ENCODE measurements at regions not wholly inside any gene's neighbourhood (a gene's known extent, or its start where the extent isn't known, plus 50 kb on each side); places are given as distances from the start of the nearest gene placed in this dataset.
"Not testable (repeated sequence)": the region's sequence is repeated elsewhere in the genome, so short reads cannot be mapped to it uniquely, and the experiment has no call there.

- DNase-seq (ENCODE audit: low read depth in 3 of 3): no peak
Observed at GRCh38 chr4:130067419-130067818, 971.5 kb downstream of the C4orf33 start.

- DNase-seq (ENCODE audit: low read depth in 3 of 3): no peak
Observed at GRCh38 chr4:130068072-130068471, 972.1 kb downstream of the C4orf33 start.

- no peak for DNase-seq (ENCODE audit: low read depth in 3 of 3)
Observed at GRCh38 chr4:130071746-130072145, 975.8 kb downstream of the C4orf33 start.

DNA sequence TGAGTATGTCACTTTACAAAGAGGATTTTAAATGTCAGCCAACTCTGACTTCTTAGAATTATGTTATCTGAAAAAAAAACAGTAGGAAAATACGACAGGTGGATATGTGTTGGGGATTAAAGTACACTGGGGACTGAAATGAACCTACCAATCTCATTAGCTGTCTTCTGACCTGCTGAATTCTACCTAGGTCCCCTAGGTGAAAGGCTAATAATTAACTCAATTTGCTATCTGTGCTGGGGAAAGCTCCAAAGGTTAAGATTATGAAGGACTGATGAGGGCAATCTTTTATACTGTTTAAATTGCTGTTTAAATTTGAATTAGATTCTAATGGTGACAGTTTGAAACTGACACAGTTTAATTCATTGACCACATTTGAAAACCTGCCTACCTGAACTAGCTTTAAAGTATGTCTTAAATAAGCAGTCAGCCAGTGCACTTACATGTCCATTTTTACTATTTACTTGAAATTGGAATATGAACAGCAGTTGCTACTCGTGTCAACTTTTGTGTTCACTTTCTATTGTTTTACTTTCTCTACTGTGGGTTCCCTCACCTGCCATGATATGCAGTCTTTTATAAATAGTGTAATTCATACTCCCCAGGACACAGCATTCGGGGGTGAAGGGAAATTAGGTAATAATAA is 977.3 kb downstream of the C4orf33 start:
- no peak for DNase-seq (ENCODE audit: low read depth in 3 of 3)

- DNase-seq (ENCODE audit: low read depth in 3 of 3): no peak
Observed at GRCh38 chr4:130074096-130074495, 978.1 kb downstream of the C4orf33 start.

GRCh38 chr4:130077275-130077674 is 981.3 kb downstream of the C4orf33 start:
- no peak for DNase-seq (ENCODE audit: low read depth in 3 of 3)

DNA sequence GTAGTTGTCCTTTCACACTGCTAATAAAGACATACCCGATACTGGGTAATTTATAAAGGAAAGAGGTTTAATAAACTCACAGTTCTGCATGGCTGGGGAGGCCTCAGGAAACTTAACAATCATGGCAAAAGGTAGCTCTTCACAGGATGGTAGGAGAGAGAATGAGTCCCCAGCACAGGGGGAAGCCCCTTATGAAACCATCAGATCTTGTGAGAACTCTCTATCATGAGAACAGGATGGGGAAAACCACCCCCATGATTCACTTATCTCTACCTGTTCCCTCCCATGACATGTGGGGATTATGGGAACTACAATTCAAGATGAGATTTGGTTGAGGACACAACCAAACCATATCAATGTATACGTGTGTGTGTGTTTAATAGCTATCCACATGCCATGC is 983.1 kb downstream of the C4orf33 start:
- DNase-seq (ENCODE audit: low read depth in 3 of 3): not testable (repeated sequence)

GRCh38 chr4:130080872-130081451 is 985.0 kb downstream of the C4orf33 start:
- no peak for DNase-seq (ENCODE audit: low read depth in 3 of 3)

- no peak for DNase-seq (ENCODE audit: low read depth in 3 of 3)
Observed at GRCh38 chr4:130090427-130090826, 994.5 kb downstream of the C4orf33 start.

DNA sequence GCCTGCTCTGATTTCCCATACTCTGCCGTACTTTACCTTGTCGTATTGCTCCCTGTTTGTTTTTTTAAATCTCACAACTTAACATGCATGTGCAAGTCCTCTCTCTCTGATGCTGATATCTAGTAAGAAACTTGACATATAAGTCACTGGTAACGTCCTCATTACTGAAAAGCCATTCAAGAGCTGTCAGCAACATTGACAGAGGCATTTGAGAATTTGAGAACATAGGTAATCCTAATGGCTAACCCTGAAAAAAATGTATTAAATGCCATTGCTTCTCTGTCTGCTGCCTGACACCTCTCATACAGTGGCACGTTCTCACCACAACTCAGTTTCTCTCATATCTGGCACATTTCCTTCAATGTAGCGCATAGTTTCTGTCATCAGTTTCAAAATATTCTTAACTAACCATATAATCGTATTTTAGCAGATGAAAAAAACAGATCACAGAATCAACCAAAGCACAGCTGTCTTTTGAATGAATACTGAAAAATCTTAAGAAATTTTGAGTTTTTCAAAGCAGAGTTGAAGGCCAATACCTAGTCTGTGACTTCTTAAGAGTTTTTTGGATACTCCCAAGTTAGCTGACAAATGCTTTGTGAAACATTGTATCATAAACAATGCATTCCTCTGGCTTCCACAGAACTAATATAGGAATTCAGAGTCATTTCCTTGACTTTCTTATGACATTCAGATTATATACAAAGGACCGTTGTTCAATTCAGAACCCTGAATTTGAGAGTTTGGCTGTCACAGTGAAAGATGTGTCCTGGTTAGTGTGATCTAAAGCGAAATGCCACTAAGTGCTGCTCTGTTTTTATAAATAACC is 996.4 kb downstream of the C4orf33 start:
- DNase-seq (ENCODE audit: low read depth in 3 of 3): no peak

DNA sequence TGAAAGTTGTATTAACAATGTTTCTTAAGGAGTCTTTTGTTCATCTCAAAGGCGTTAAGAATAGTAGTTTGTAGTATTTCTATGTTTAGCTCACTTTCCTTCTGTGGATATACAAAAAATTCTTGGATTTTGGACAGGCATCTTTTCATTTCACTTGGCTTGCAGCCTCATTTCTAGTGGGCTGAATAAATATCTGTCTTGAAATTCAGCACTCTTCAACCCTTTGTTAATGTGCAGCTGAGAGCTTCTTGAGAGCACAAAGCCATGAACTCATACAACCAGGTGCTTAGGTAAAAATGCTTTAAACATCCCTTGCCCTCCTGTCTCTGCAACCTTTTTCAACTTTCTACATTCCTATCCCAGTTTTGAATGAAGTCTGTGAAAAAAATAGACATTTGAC is 1003.2 kb downstream of the C4orf33 start:
- no peak for DNase-seq (ENCODE audit: low read depth in 3 of 3)

DNA sequence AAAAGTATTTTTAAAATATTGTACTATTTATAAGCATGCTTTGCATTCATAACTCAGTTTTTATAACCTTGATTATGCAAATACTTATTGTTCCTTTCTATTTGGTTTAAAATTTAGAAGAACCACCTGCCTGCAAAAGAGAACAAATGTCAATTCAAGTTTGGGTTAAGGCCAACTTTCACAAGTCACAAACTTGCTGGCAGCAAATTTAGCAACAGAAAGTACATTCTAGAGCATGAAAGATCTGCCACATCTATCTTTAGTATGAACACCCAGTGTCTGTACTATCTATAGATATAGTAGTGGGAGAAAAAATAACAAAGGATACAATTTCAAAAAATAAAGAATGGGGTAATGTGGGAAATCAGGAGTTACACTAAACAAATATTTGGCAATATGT is 1014.2 kb downstream of the C4orf33 start:
- DNase-seq (ENCODE audit: low read depth in 3 of 3): no peak

DNA sequence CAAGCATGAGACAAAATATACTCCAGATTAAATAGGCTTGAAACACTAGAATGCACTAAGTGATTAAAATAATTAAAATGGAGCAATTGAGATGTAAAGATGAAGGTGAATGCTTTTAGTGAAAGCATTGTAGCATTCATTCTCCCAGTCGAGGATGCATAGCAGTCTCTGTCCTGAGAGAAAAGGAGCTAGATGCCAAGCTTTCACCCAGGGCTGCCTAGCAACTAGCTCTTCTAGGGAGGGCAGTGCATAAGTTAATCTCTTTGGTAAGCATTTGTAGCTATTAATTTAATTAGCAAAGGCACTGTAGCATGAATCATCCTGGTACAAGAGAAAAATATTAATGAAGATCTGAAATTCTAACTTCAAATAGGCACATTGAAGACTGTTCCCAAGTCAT is 1014.8 kb downstream of the C4orf33 start:
- no peak for DNase-seq (ENCODE audit: low read depth in 3 of 3)

DNA sequence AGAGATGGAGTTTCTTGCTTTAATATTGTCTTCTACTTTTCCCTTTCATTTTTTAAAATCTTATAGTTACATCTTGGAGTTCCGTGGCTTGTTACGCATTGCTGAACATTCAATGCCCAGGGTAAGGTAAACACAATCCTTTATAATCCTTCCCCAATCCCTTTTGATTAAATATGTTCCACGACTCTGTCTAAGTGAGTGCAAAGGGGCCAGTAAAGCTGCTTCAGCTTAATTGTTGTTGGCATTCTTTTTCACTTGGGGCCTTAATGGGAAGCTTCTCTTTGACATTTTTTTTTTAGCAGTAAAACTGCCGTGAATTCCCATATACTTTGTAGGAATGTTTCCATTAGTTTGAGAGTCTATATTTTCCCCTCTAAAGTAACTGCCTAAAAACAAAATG is 1028.1 kb downstream of the C4orf33 start:
- DNase-seq (ENCODE audit: low read depth in 3 of 3): no peak

DNA sequence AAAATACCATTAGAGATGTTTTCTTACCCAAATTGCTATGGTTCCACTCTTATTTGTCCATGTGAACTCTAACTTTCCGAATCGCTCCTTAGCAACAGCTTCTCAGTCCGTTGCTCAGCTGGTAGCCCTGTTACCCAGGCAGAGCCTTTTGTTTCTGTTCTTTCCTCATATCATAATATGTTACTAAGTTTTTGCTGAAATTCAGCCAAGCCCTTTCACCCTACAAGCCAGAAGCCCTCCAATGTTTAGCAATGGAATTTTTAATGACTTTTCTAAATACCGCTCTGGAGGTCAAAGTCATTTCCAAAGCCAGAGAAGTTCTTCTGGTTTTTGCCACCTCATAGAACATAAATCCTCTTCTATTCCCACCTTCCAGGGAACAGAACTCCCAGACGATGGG is 1029.5 kb downstream of the C4orf33 start:
- no peak for DNase-seq (ENCODE audit: low read depth in 3 of 3)

GRCh38 chr4:130127297-130127696 is 1031.3 kb downstream of the C4orf33 start:
- DNase-seq (ENCODE audit: low read depth in 3 of 3): no peak

DNA sequence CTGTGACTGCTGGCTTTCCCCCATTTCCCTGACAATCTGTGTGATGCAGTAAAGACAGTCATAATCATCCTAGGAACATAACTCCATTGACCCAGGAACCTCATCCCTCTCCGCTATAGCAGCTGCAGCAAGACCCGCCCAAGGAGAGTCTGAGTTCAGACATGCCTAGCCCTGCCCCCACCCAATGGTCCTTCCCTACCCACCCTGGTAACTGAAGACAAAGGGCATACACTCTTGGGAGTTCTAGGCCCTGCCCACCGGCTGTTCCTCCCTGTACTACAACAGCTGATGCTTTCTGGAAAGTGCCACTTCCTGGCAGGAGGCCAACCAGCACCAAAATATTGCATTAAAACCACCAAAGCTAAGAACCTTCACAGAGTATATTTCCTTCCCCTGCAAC is 1035.6 kb downstream of the C4orf33 start:
- no peak for DNase-seq (ENCODE audit: low read depth in 3 of 3)

DNA sequence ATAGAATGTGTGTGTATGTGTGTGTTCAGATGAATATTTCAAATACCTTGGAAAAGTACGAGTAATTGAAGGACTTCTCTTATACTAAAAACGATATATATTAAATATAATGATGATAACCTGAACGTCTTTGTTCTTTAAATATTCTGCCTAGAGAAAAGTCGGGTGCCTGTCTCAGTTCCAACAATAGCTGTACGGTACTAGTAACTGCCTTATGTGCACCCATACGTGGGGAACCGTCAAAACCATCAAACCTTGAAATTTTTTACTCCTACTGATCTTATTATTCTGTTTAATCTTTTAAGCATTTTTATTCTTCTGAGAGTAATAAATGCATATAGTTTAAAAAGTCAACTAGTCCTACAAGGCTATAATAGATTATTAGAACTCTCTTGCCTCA is 1045.7 kb downstream of the C4orf33 start:
- DNase-seq (ENCODE audit: low read depth in 3 of 3): no peak

DNA sequence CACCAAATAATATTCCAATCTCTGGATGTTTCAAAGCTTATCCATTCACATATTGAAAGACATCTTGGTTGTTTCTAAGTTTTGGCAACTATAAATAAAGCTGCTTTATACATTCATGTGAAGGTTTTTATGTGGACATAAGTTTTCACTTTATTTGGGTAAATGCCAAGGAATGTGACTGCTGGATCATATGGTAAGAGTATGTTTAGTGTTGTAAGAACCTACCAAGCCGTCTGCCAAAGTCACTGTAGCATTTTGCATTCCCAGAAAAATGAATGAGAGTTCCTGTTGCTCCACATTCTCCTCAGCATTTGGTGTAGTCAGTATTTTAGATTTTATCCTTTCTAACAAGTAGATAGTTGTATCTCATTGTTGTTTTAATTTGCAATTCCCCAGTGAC is 1047.7 kb downstream of the C4orf33 start:
- no peak for DNase-seq (ENCODE audit: low read depth in 3 of 3)

- DNase-seq (ENCODE audit: low read depth in 3 of 3): no peak
Observed at GRCh38 chr4:130146773-130147172, 1050.8 kb downstream of the C4orf33 start.

DNA sequence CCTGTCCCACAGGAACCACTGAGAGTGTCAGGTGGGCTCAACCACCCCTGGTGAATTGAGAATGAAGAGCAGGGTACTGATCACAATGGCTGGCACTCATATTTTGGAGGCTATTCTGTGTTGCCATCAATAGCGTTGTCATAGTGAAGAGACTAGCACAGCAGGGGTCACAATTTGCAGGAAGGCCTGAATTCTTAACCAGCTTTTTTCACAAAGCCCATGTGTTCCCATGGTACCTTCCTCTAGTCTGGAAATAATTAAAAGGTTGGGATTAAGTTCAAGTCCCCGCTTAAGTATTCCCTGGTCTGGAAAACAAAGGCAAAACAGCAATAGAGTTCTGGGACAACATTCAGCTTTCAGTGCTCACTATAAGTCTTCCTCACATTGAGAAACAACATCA is 1051.7 kb downstream of the C4orf33 start:
- DNase-seq (ENCODE audit: low read depth in 3 of 3): no peak

DNA sequence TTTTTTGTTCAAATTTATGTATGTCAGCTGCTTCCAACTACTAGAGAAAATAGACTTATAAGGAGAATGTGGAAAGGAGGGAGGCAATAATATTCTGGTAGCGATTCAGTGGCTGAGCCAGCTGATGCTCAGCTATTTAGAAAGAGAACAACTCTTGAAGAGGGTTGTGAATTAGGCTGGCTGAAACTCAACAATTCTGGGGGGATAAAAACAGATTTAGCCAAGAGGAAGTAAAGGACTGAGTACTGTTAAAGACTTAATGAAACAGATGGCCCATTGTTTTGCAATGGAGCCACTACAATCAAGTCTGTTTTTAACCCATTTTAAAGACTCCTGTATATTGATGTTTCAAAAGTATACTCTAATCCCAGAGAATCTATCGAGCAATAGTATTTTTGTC is 1058.9 kb downstream of the C4orf33 start:
- DNase-seq (ENCODE audit: low read depth in 3 of 3): no peak

GRCh38 chr4:130163701-130164100 is 1067.7 kb downstream of the C4orf33 start:
- DNase-seq (ENCODE audit: low read depth in 3 of 3): no peak
